ENCODE measurements at regions not wholly inside any gene's neighbourhood (a gene's known extent, or its start where the extent isn't known, plus 50 kb on each side); places are given as distances from the start of the nearest gene placed in this dataset.
"Not testable (repeated sequence)": the region's sequence is repeated elsewhere in the genome, so short reads cannot be mapped to it uniquely, and the experiment has no call there.

- peaks cover 0 to 6% (median 3%) of the 10 kb centered on the region in 5 donors for H3K4me1 ChIP-seq (ENCODE audit: control insufficient read depth in 5 of 5, insufficient read depth in 5 of 5, low read length in 5 of 5)
- peaks cover 0 to 1% (median 0%) of the 10 kb centered on the region in 5 donors for H3K9me3 ChIP-seq (ENCODE audit: control insufficient read depth in 5 of 5, low read length in 5 of 5)
- H3K9ac ChIP-seq (ENCODE audit: low read length in 5 of 5), result no peak overlapping the region
- H3K36me3 ChIP-seq (ENCODE audit: control insufficient read depth in 5 of 5, insufficient read depth in 5 of 5, low read length in 5 of 5), result no peaks in the 10 kb centered on the region
- no peaks in the 10 kb centered on the region for H3K27me3 ChIP-seq (ENCODE audit: control insufficient read depth in 5 of 5, insufficient read depth in 4 of 5, low read length in 5 of 5)
- no peak overlapping the region for H3K27ac ChIP-seq (ENCODE audit: low read depth, low read length)
- no peak overlapping the region for H3K4me3 ChIP-seq (ENCODE audit: low read depth in 1 of 5, low read length in 5 of 5)
Observed at GRCh38 chr3:159667261-159667660, 321.4 kb upstream of the IL12A start.

GRCh38 chr3:159668461-159668860 is 320.2 kb upstream of the IL12A start:
- no peak overlapping the region for H3K4me3 ChIP-seq (ENCODE audit: low read depth in 1 of 5, low read length in 5 of 5)
- H3K36me3 ChIP-seq (ENCODE audit: control insufficient read depth in 5 of 5, insufficient read depth in 5 of 5, low read length in 5 of 5), result no peaks in the 10 kb centered on the region
- H3K27me3 ChIP-seq (ENCODE audit: control insufficient read depth in 5 of 5, insufficient read depth in 4 of 5, low read length in 5 of 5), result no peaks in the 10 kb centered on the region
- no peaks in the 10 kb centered on the region for H3K9me3 ChIP-seq (ENCODE audit: control insufficient read depth in 5 of 5, low read length in 5 of 5)
- H3K9ac ChIP-seq (ENCODE audit: low read length in 5 of 5), result no peak overlapping the region
- H3K4me1 ChIP-seq (ENCODE audit: control insufficient read depth in 5 of 5, insufficient read depth in 5 of 5, low read length in 5 of 5), result peaks cover 0 to 6% (median 3%) of the 10 kb centered on the region in 5 donors
- no peak overlapping the region for H3K27ac ChIP-seq (ENCODE audit: low read depth, low read length)

GRCh38 chr3:159668990-159669476 is 319.6 kb upstream of the IL12A start:
- Histone ChIP-seq H3K4me3 (ENCODE audit: low read depth in 1 of 5, low read length in 5 of 5) (no peak overlapping the region), H3K27me3 (ENCODE audit: control insufficient read depth in 5 of 5, insufficient read depth in 4 of 5, low read length in 5 of 5) (no peaks in the 10 kb centered on the region), H3K27ac (ENCODE audit: low read depth, low read length) (no peak overlapping the region), H3K9ac (ENCODE audit: low read length in 5 of 5) (no peak overlapping the region), H3K9me3 (ENCODE audit: control insufficient read depth in 5 of 5, low read length in 5 of 5) (no peaks in the 10 kb centered on the region), H3K36me3 (ENCODE audit: control insufficient read depth in 5 of 5, insufficient read depth in 5 of 5, low read length in 5 of 5) (no peaks in the 10 kb centered on the region), H3K4me1 (ENCODE audit: control insufficient read depth in 5 of 5, insufficient read depth in 5 of 5, low read length in 5 of 5) (peaks cover 0 to 4% (median 1%) of the 10 kb centered on the region in 5 donors)

- no peak overlapping the region for H3K4me3 ChIP-seq (ENCODE audit: low read depth in 1 of 5, low read length in 5 of 5)
- H3K27me3 ChIP-seq (ENCODE audit: control insufficient read depth in 5 of 5, insufficient read depth in 4 of 5, low read length in 5 of 5), result no peaks in the 10 kb centered on the region
- H3K36me3 ChIP-seq (ENCODE audit: control insufficient read depth in 5 of 5, insufficient read depth in 5 of 5, low read length in 5 of 5), result no peaks in the 10 kb centered on the region
- no peak overlapping the region for H3K27ac ChIP-seq (ENCODE audit: low read depth, low read length)
- no peaks in the 10 kb centered on the region for H3K9me3 ChIP-seq (ENCODE audit: control insufficient read depth in 5 of 5, low read length in 5 of 5)
- peaks cover 0 to 4% (median 0%) of the 10 kb centered on the region in 5 donors for H3K4me1 ChIP-seq (ENCODE audit: control insufficient read depth in 5 of 5, insufficient read depth in 5 of 5, low read length in 5 of 5)
- no peak overlapping the region for H3K9ac ChIP-seq (ENCODE audit: low read length in 5 of 5)
Observed at GRCh38 chr3:159669766-159670165, 318.9 kb upstream of the IL12A start.

- Histone ChIP-seq H3K27me3 (ENCODE audit: control insufficient read depth in 5 of 5, insufficient read depth in 4 of 5, low read length in 5 of 5) (no peaks in the 10 kb centered on the region), H3K4me1 (ENCODE audit: control insufficient read depth in 5 of 5, insufficient read depth in 5 of 5, low read length in 5 of 5) (peaks cover 0 to 4% (median 0%) of the 10 kb centered on the region in 5 donors), H3K4me3 (ENCODE audit: low read depth in 1 of 5, low read length in 5 of 5) (no peak overlapping the region), H3K36me3 (ENCODE audit: control insufficient read depth in 5 of 5, insufficient read depth in 5 of 5, low read length in 5 of 5) (no peaks in the 10 kb centered on the region), H3K9ac (ENCODE audit: low read length in 5 of 5) (no peak overlapping the region), H3K27ac (ENCODE audit: low read depth, low read length) (no peak overlapping the region), H3K9me3 (ENCODE audit: control insufficient read depth in 5 of 5, low read length in 5 of 5) (no peaks in the 10 kb centered on the region)
Observed at GRCh38 chr3:159672728-159673688, 315.6 kb upstream of the IL12A start.

GRCh38 chr3:159674583-159674982 is 314.1 kb upstream of the IL12A start:
- H3K27me3 ChIP-seq (ENCODE audit: control insufficient read depth in 5 of 5, insufficient read depth in 4 of 5, low read length in 5 of 5), result no peaks in the 10 kb centered on the region
- H3K4me1 ChIP-seq (ENCODE audit: control insufficient read depth in 5 of 5, insufficient read depth in 5 of 5, low read length in 5 of 5), result no peaks in the 10 kb centered on the region
- H3K27ac ChIP-seq (ENCODE audit: low read depth, low read length), result no peak overlapping the region
- no peak overlapping the region for H3K9ac ChIP-seq (ENCODE audit: low read length in 5 of 5)
- no peaks in the 10 kb centered on the region for H3K9me3 ChIP-seq (ENCODE audit: control insufficient read depth in 5 of 5, low read length in 5 of 5)
- no peaks in the 10 kb centered on the region for H3K36me3 ChIP-seq (ENCODE audit: control insufficient read depth in 5 of 5, insufficient read depth in 5 of 5, low read length in 5 of 5)
- H3K4me3 ChIP-seq (ENCODE audit: low read depth in 1 of 5, low read length in 5 of 5), result no peak overlapping the region

GRCh38 chr3:159675285-159675684 is 313.4 kb upstream of the IL12A start:
- H3K27ac ChIP-seq (ENCODE audit: low read depth, low read length), result no peak overlapping the region
- no peak overlapping the region for H3K9ac ChIP-seq (ENCODE audit: low read length in 5 of 5)
- no peaks in the 10 kb centered on the region for H3K36me3 ChIP-seq (ENCODE audit: control insufficient read depth in 5 of 5, insufficient read depth in 5 of 5, low read length in 5 of 5)
- H3K4me3 ChIP-seq (ENCODE audit: low read depth in 1 of 5, low read length in 5 of 5), result no peak overlapping the region
- no peaks in the 10 kb centered on the region for H3K4me1 ChIP-seq (ENCODE audit: control insufficient read depth in 5 of 5, insufficient read depth in 5 of 5, low read length in 5 of 5)
- H3K9me3 ChIP-seq (ENCODE audit: control insufficient read depth in 5 of 5, low read length in 5 of 5), result no peaks in the 10 kb centered on the region
- no peaks in the 10 kb centered on the region for H3K27me3 ChIP-seq (ENCODE audit: control insufficient read depth in 5 of 5, insufficient read depth in 4 of 5, low read length in 5 of 5)

GRCh38 chr3:159679900-159680299 is 308.7 kb upstream of the IL12A start:
- no peak overlapping the region for H3K4me3 ChIP-seq (ENCODE audit: low read depth in 1 of 5, low read length in 5 of 5)
- H3K9ac ChIP-seq (ENCODE audit: low read length in 5 of 5), result no peak overlapping the region
- no peaks in the 10 kb centered on the region for H3K27me3 ChIP-seq (ENCODE audit: control insufficient read depth in 5 of 5, insufficient read depth in 4 of 5, low read length in 5 of 5)
- H3K4me1 ChIP-seq (ENCODE audit: control insufficient read depth in 5 of 5, insufficient read depth in 5 of 5, low read length in 5 of 5), result no peaks in the 10 kb centered on the region
- no peak overlapping the region for H3K27ac ChIP-seq (ENCODE audit: low read depth, low read length)
- H3K9me3 ChIP-seq (ENCODE audit: control insufficient read depth in 5 of 5, low read length in 5 of 5), result no peaks in the 10 kb centered on the region
- no peaks in the 10 kb centered on the region for H3K36me3 ChIP-seq (ENCODE audit: control insufficient read depth in 5 of 5, insufficient read depth in 5 of 5, low read length in 5 of 5)

GRCh38 chr3:159681717-159682116 is 306.9 kb upstream of the IL12A start:
- H3K27me3 ChIP-seq (ENCODE audit: control insufficient read depth in 5 of 5, insufficient read depth in 4 of 5, low read length in 5 of 5); H3K4me1 ChIP-seq (ENCODE audit: control insufficient read depth in 5 of 5, insufficient read depth in 5 of 5, low read length in 5 of 5); H3K9me3 ChIP-seq (ENCODE audit: control insufficient read depth in 5 of 5, low read length in 5 of 5); H3K9ac ChIP-seq (ENCODE audit: low read length in 5 of 5); H3K4me3 ChIP-seq (ENCODE audit: low read depth in 1 of 5, low read length in 5 of 5); H3K27ac ChIP-seq (ENCODE audit: low read depth, low read length); H3K36me3 ChIP-seq (ENCODE audit: control insufficient read depth in 5 of 5, insufficient read depth in 5 of 5, low read length in 5 of 5): not testable (repeated sequence)

GRCh38 chr3:159685801-159686200 is 302.8 kb upstream of the IL12A start:
- H3K4me1 ChIP-seq (ENCODE audit: control insufficient read depth in 5 of 5, insufficient read depth in 5 of 5, low read length in 5 of 5), result no peaks in the 10 kb centered on the region
- H3K27ac ChIP-seq (ENCODE audit: low read depth, low read length), result no peak overlapping the region
- H3K9ac ChIP-seq (ENCODE audit: low read length in 5 of 5), result no peak overlapping the region
- H3K27me3 ChIP-seq (ENCODE audit: control insufficient read depth in 5 of 5, insufficient read depth in 4 of 5, low read length in 5 of 5), result no peaks in the 10 kb centered on the region
- H3K36me3 ChIP-seq (ENCODE audit: control insufficient read depth in 5 of 5, insufficient read depth in 5 of 5, low read length in 5 of 5), result no peaks in the 10 kb centered on the region
- H3K4me3 ChIP-seq (ENCODE audit: low read depth in 1 of 5, low read length in 5 of 5), result no peak overlapping the region
- H3K9me3 ChIP-seq (ENCODE audit: control insufficient read depth in 5 of 5, low read length in 5 of 5), result peaks cover 0 to 6% (median 0%) of the 10 kb centered on the region in 5 donors
